K562 (cell line): ENCODE measurements at regions not wholly inside any gene's neighbourhood (a gene's known extent, or its start where the extent isn't known, plus 50 kb on each side); places are given as distances from the start of the nearest gene placed in this dataset.
A peak's percentile ranks its signal among the peaks of the same experiment; 100 is the strongest.
"Not testable (repeated sequence)": the region's sequence is repeated elsewhere in the genome, so short reads cannot be mapped to it uniquely, and the experiment has no call there.

ENCODE experiments used
- ATAC-seq: fragments of 200-7000 bp; cut with Tn5 transposase; 3 replicates; pipeline ENCODE4 v1.9.1; 2020; ENCODE audit warnings: moderate library complexity
- BruUV-seq: library from RNA; stranded (reverse); fragments of 400-500 nt; replicated peaks from 2 replicates; lab custom pipeline; 2021; lab: Mats Ljungman, UMichigan
- CTCF ChIA-PET: fragments of 300-600 bp; formaldehyde crosslinking; extraction: SDS; loops from one replicate; lab custom pipeline; 2021; ENCODE audit warnings: low intra/inter-chr PET ratio; lab: Yijun Ruan, JAX
- POLR2A ChIA-PET: fragments of 300-600, 350-650 bp; sonication (Branson Sonifier 250); formaldehyde crosslinking; extraction: SDS; loops from one replicate; lab custom pipeline; 2021; ENCODE audit warnings: antibody characterized with exemption, inconsistent platforms; lab: Yijun Ruan, JAX
- DNase-seq, 4 experiments: peaks; one replicate each; pipeline versions ENCODE4 v3.0.0 to v3.0.0-alpha.2; 2011 to 2018; ENCODE audit warnings: low spot score in 3 of 4, mixed read lengths in 3 of 4; ENCODE audit errors: extremely low read depth in 1 of 4
- FAIRE-seq: peaks from 2 replicates; lab custom pipeline; 2011; peaks lifted over from hg19 to GRCh38; lab: Jason Lieb, UNC
- H2AFZ ChIP-seq: 2 replicates; pipeline ENCODE4 v1.6.0; 2011; ENCODE audit warnings: low read depth, low read length, control low read depth, inconsistent platforms
- H3K27ac ChIP-seq: fragments of 200-600 bp; 3 replicates; pipeline ENCODE4 v1.8.0; 2011; ENCODE audit warnings: low read depth, mild to moderate bottlenecking, control low read depth, inconsistent platforms, low read length, moderate library complexity, mixed read lengths; ENCODE audit errors: extremely low read depth
- H3K27me3 ChIP-seq, 2 experiments: fragments of 300-600 bp in 1 of 2; 2 replicates in 1 of 2; 3 replicates in 1 of 2; pipeline versions ENCODE4 v1.6.0 to v1.8.0; 2011; ENCODE audit warnings: inconsistent platforms in 2 of 2, low read length in 2 of 2, mild to moderate bottlenecking in 1 of 2, mixed read lengths in 1 of 2, moderate library complexity in 1 of 2; ENCODE audit not compliant: control insufficient read depth in 2 of 2, insufficient read depth in 2 of 2
- H3K36me3 ChIP-seq: fragments of 300-600 bp; 3 replicates; pipeline ENCODE4 v1.8.0; 2011; ENCODE audit warnings: mild to moderate bottlenecking, low read length, inconsistent platforms; ENCODE audit not compliant: control insufficient read depth, insufficient read depth
- H3K4me1 ChIP-seq, 2 experiments: fragments of 200-600 bp in 1 of 2; replicated peaks in 1 of 2; 2 replicates in 1 of 2; 3 replicates in 1 of 2; pipeline versions ENCODE4 v1.5.1 to v1.8.0; 2011; ENCODE audit warnings: inconsistent platforms in 2 of 2, low read length in 2 of 2, mild to moderate bottlenecking in 1 of 2, mixed read lengths in 1 of 2, moderate library complexity in 1 of 2; ENCODE audit not compliant: control insufficient read depth in 2 of 2, insufficient read depth in 2 of 2
- H3K4me2 ChIP-seq: 2 replicates; pipeline ENCODE4 v1.6.1; 2011; ENCODE audit warnings: low read length, control low read depth, inconsistent platforms, mixed read lengths; ENCODE audit not compliant: insufficient read depth
- H3K4me3 ChIP-seq: fragments of 200-600 bp; sonication (generic), shearing (Covaris generic); 2 replicates; pipeline ENCODE4 v1.5.1; 2016; ENCODE audit warnings: control low read depth, inconsistent platforms
- H3K79me2 ChIP-seq: fragments of 200-600 bp; 3 replicates; pipeline ENCODE4 v1.8.0; 2011; ENCODE audit warnings: low read length, inconsistent platforms; ENCODE audit not compliant: control insufficient read depth, insufficient read depth
- H3K9ac ChIP-seq, 2 experiments: 2 replicates each; pipeline versions ENCODE4 v1.6.0 to v1.6.1; 2011; ENCODE audit warnings: low read depth in 2 of 2, low read length in 2 of 2, control low read depth in 1 of 2, inconsistent platforms in 1 of 2, mild to moderate bottlenecking in 1 of 2, mixed read lengths in 1 of 2; ENCODE audit not compliant: insufficient read depth in 1 of 2
- H3K9me1 ChIP-seq: one replicate; pipeline ENCODE4 v1.6.0; 2011; ENCODE audit warnings: inconsistent platforms, mild to moderate bottlenecking, low read length, moderate library complexity; ENCODE audit not compliant: control insufficient read depth, insufficient read depth
- H3K9me3 ChIP-seq: replicated peaks from 2 replicates; pipeline ENCODE4 v1.5.1; 2011; ENCODE audit warnings: low read depth, low read length, inconsistent platforms; ENCODE audit not compliant: control insufficient read depth, insufficient read depth
- H4K20me1 ChIP-seq: replicated peaks from 2 replicates; pipeline ENCODE4 v1.6.1; 2011; ENCODE audit warnings: low read length, inconsistent platforms, mixed read lengths; ENCODE audit not compliant: control insufficient read depth, insufficient read depth
- CEBPG ChIP-seq, 3 experiments: fragments of 200-800 bp in 1 of 3; sonication (Bioruptor generic) in 1 of 3; sonication (generic) in 1 of 3; formaldehyde crosslinking in 1 of 3; IDR thresholded peaks in 2 of 3; conservative IDR thresholded peaks in 1 of 3; 2 replicates each; pipeline versions ENCODE4 v1.6.1 to v1.8.0; 2016 to 2022; ENCODE audit warnings: missing compliant biosample characterization in 2 of 3, missing genetic modification characterization in 2 of 3, mild to moderate bottlenecking in 1 of 3, missing genetic modification reagents in 1 of 3
- WGBS: fragments of 100-300 bp; shearing (Covaris generic); methylation state at CpG from one replicate; pipeline ENCODE4 v1.1.6; 2016; ENCODE audit warnings: low coverage, mixed read lengths; ENCODE audit not compliant: insufficient coverage; ENCODE audit errors: missing lambda C conversion rate; 5-methylcytosine and 5-hydroxymethylcytosine counted together
- in situ Hi-C: fragments of 300-500 bp; cut with MboI; formaldehyde crosslinking; loops from 4 replicates; pipeline ENCODE4 v1.15.0; 2018; ENCODE audit warnings: inconsistent platforms, mixed read lengths
- intact Hi-C: fragments of 100-400 bp; cut with micrococcal nuclease; formaldehyde crosslinking; loops from 2 replicates; pipeline ENCODE4 v1.14.2; 2022

DNA sequence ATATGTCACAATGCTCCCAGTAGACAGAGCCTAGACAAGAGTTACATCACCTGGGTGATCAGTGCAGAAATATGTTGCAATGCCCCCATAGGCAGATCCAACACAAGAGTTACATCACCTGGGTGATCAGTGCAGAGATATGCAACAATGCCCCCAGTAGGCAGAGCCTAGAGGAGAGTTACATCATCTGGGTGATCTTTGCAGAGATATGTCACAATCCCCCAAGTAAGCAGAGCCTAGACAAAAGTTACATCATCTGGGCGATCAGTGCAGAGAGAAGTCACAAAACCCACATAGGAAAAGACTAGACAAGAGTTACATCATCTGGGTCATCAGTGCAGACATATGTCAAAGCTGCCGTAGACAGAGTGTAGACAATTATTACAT lies 138.2 kb upstream of the FRG2B start:
- H3K9me3 ChIP-seq; ATAC-seq; H3K36me3 ChIP-seq; H3K4me3 ChIP-seq; H3K79me2 ChIP-seq; H4K20me1 ChIP-seq; H3K27me3 ChIP-seq; CTCF ChIA-PET; H3K27ac ChIP-seq; H3K9ac ChIP-seq; DNase-seq; POLR2A ChIA-PET; in situ Hi-C loops; FAIRE-seq; H3K9me1 ChIP-seq; H2AFZ ChIP-seq; BruUV-seq; intact Hi-C loops; H3K4me1 ChIP-seq; H3K4me2 ChIP-seq; TF ChIP-seq CEBPG (CRISPR knock-in tag; IDR thresholded peaks at IDR 0.05): not testable (repeated sequence)
- TF ChIP-seq CEBPG (tag; conservative IDR thresholded peaks at IDR 0.05 in 1 of 2, IDR thresholded peaks at IDR 0.05 in 1 of 2), result peak in 1 of 2 experiments; percentile 38; a peak in 1 of 4 replicates
- no CpG with 5 or more reads among the region's 2 CpGs for WGBS

DNA sequence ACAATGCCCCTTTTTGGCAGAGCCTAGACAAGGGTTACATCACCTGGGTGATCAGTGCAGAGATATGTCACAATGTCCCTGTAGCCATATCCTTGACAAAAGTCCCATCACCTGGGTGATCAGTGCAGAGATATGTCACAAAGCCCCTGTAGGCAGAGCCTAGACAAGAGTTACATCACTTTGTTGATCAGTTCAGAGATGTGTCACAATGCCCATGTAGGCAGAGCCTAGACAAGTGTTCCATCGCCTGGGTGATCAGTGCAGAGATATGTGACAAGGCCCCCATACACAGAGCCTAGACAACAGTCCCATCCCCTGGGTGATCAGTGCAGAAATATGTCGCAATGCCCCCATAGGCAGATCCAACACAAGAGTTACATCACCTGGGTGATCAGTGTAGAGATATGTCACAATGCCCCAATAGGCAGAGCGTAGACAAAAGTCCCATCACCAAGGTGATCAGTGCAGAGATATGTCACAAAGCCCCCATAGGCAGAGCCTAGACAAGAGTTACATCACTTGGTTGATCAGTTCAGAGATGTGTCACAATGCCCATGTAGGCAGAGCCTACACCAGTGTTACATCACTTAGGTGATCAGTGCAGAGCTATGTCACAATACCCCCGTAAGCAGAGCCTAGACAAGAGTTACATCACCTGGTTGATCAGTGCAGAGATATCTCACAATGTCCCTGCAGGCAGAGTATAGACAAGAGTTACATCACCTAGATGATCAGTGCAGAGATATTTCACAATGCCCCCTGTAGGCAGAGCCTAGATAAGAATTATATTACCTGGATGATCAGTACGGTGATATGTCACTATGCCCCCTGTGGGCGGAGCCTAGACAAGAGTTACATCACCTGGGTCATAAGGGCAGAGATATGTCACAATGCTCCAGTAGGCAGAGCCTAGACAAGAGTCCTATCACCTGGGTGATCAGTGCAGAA lies 137.6 kb upstream of the FRG2B start:
- H3K4me3 ChIP-seq, H3K27ac ChIP-seq, H3K27me3 ChIP-seq, CTCF ChIA-PET, intact Hi-C loops, in situ Hi-C loops, POLR2A ChIA-PET, ATAC-seq, H4K20me1 ChIP-seq, DNase-seq, H3K36me3 ChIP-seq, H2AFZ ChIP-seq, H3K9me3 ChIP-seq, H3K9me1 ChIP-seq, H3K4me1 ChIP-seq, H3K79me2 ChIP-seq, FAIRE-seq, H3K9ac ChIP-seq, H3K4me2 ChIP-seq, BruUV-seq: not testable (repeated sequence)
- 6% methylated on average over 4 of the region's 6 CpGs for WGBS

- H3K27ac ChIP-seq, H3K4me1 ChIP-seq, H3K9me1 ChIP-seq, POLR2A ChIA-PET, H3K27me3 ChIP-seq, H3K4me2 ChIP-seq, BruUV-seq, in situ Hi-C loops, H4K20me1 ChIP-seq, intact Hi-C loops, DNase-seq, H2AFZ ChIP-seq, FAIRE-seq, H3K9ac ChIP-seq, H3K4me3 ChIP-seq, H3K79me2 ChIP-seq, H3K36me3 ChIP-seq, CTCF ChIA-PET, H3K9me3 ChIP-seq: not testable (repeated sequence)
- peak; percentile 42; the same call in 1 of the 3 replicates for ATAC-seq
- WGBS, result no CpG with 5 or more reads among the region's 3 CpGs
Measured at GRCh38 chr10:133763190-133763589, 136.6 kb upstream of the FRG2B start.
